Liver (tissue), 8 donors: ENCODE measurements at regions not wholly inside any gene's neighbourhood (a gene's known extent, or its start where the extent isn't known, plus 50 kb on each side); places are given as distances from the start of the nearest gene placed in this dataset.
"Not testable (repeated sequence)": the region's sequence is repeated elsewhere in the genome, so short reads cannot be mapped to it uniquely, and the experiment has no call there.

Source experiments
- DNase-seq: peaks from one replicate; pipeline ENCODE4 v3.0.0-alpha.2; 2017; ENCODE audit warnings: low spot score
- H3K27ac ChIP-seq, 2 donors: one replicate each; pipeline ENCODE4 v1.7.0; 2013; ENCODE audit warnings: inconsistent platforms in 2 of 2, low read length in 2 of 2, control low read depth in 1 of 2, low read depth in 1 of 2, mild to moderate bottlenecking in 1 of 2
- H3K27me3 ChIP-seq, 4 donors: one replicate each; pipeline versions ENCODE4 v1.6.1 to v1.7.0; 2013; ENCODE audit warnings: low read length in 3 of 4, inconsistent platforms in 1 of 4, mild to moderate bottlenecking in 1 of 4, moderate library complexity in 1 of 4; ENCODE audit not compliant: control insufficient read depth in 4 of 4, insufficient read depth in 4 of 4
- H3K36me3 ChIP-seq, 4 donors: one replicate each; pipeline versions ENCODE4 v1.6.1 to v1.7.0; 2013; ENCODE audit warnings: low read length in 3 of 4, mild to moderate bottlenecking in 3 of 4, low read depth in 1 of 4, moderate library complexity in 1 of 4; ENCODE audit not compliant: control insufficient read depth in 4 of 4, insufficient read depth in 3 of 4
- H3K4me1 ChIP-seq, 4 donors: one replicate each; pipeline versions ENCODE4 v1.6.1 to v1.7.0; 2013; ENCODE audit warnings: low read length in 3 of 4, mild to moderate bottlenecking in 3 of 4, moderate library complexity in 1 of 4; ENCODE audit not compliant: control insufficient read depth in 4 of 4, insufficient read depth in 4 of 4
- H3K4me3 ChIP-seq, 3 donors: one replicate each; pipeline versions ENCODE4 v1.6.1 to v1.7.0; 2013; ENCODE audit warnings: low read length in 3 of 3, control low read depth in 1 of 3, low read depth in 1 of 3, mild to moderate bottlenecking in 1 of 3
- H3K9ac ChIP-seq, 2 donors: one replicate each; pipeline ENCODE4 v1.7.0; 2013; ENCODE audit warnings: low read length in 2 of 2, mild to moderate bottlenecking in 2 of 2, moderate library complexity in 2 of 2, control low read depth in 1 of 2, low read depth in 1 of 2
- H3K9me3 ChIP-seq, 4 donors: one replicate each; pipeline versions ENCODE4 v1.6.1 to v1.7.0; 2013; ENCODE audit warnings: low read length in 3 of 4; ENCODE audit not compliant: control insufficient read depth in 4 of 4
- ATF3 ChIP-seq: IDR thresholded peaks from 2 replicates; pipeline ENCODE4 v1.6.1; 2016; ENCODE audit warnings: antibody characterized with exemption
- EGR1 ChIP-seq, 2 donors: IDR thresholded peaks; 2 replicates each; pipeline ENCODE4 v1.6.1; 2016 to 2018; ENCODE audit warnings: antibody characterized with exemption in 2 of 2, low read depth in 2 of 2
- FOXA1 ChIP-seq: IDR thresholded peaks from 2 replicates; pipeline ENCODE4 v1.6.1; 2016; ENCODE audit warnings: antibody characterized with exemption
- FOXA2 ChIP-seq: IDR thresholded peaks from 2 replicates; pipeline ENCODE4 v1.6.1; 2016; ENCODE audit warnings: antibody characterized with exemption
- GABPA ChIP-seq, 2 donors: IDR thresholded peaks in 1 of 2; conservative IDR thresholded peaks in 1 of 2; 2 replicates each; pipeline ENCODE4 v1.6.1; 2016; ENCODE audit warnings: antibody characterized with exemption in 2 of 2, mild to moderate bottlenecking in 1 of 2, moderate library complexity in 1 of 2
- HNF4A ChIP-seq, 2 donors: conservative IDR thresholded peaks; 2 replicates each; pipeline ENCODE4 v1.6.1; 2016; ENCODE audit warnings: antibody characterized with exemption in 2 of 2, mild to moderate bottlenecking in 2 of 2
- HNF4G ChIP-seq: IDR thresholded peaks from 2 replicates; pipeline ENCODE4 v1.6.1; 2016; ENCODE audit warnings: antibody characterized with exemption
- JUND ChIP-seq, 2 donors: IDR thresholded peaks; 2 replicates each; pipeline ENCODE4 v1.6.1; 2016; ENCODE audit warnings: antibody characterized with exemption in 2 of 2
- MAX ChIP-seq: IDR thresholded peaks from 2 replicates; pipeline ENCODE4 v1.6.1; 2016; ENCODE audit warnings: antibody characterized with exemption
- NR2F2 ChIP-seq: IDR thresholded peaks from 2 replicates; pipeline ENCODE4 v1.6.1; 2016; ENCODE audit warnings: antibody characterized with exemption
- RAD21 ChIP-seq, 2 donors: IDR thresholded peaks; 2 replicates each; pipeline ENCODE4 v1.6.1; 2016; ENCODE audit warnings: antibody characterized with exemption in 2 of 2, mild to moderate bottlenecking in 2 of 2
- REST ChIP-seq: IDR thresholded peaks from 2 replicates; pipeline ENCODE4 v1.6.1; 2016; ENCODE audit warnings: antibody characterized with exemption, mild to moderate bottlenecking
- RXRA ChIP-seq, 2 donors: IDR thresholded peaks; 2 replicates each; pipeline ENCODE4 v1.6.1; 2017 to 2018; ENCODE audit warnings: antibody characterized with exemption in 2 of 2, mild to moderate bottlenecking in 1 of 2
- SP1 ChIP-seq: IDR thresholded peaks from 2 replicates; pipeline ENCODE4 v1.6.1; 2018; ENCODE audit warnings: antibody characterized with exemption, mild to moderate bottlenecking
- TAF1 ChIP-seq: conservative IDR thresholded peaks from 2 replicates; pipeline ENCODE4 v1.6.1; 2016; ENCODE audit warnings: antibody characterized with exemption, mild to moderate bottlenecking
- YY1 ChIP-seq: IDR thresholded peaks from 2 replicates; pipeline ENCODE4 v1.6.1; 2016; ENCODE audit warnings: antibody characterized with exemption, mild to moderate bottlenecking
- WGBS: extraction: QIAGEN DNeasy Blood & Tissue Kit; methylation state at CpG from one replicate; pipeline ENCODE4 v1.1.7; 2013; 5-methylcytosine and 5-hydroxymethylcytosine counted together
- TF ChIP-seq, protein P1 (sequence below): fragments of 150-350 bp; IDR thresholded peaks from 2 replicates; pipeline ENCODE4 v1.5.1; 2017; ENCODE audit warnings: improper control_type of control experiment, low read depth, low read length; ENCODE audit not compliant: missing input control
- TF ChIP-seq, protein P2 (sequence below): IDR thresholded peaks from 2 replicates; pipeline ENCODE4 v1.6.1; 2016; ENCODE audit warnings: antibody characterized with exemption
- donor health status: healthy.
- donor health status: healthy.
- donor health status: healthy.
- donor health status: healthy.
- donor health status: healthy.

- TF ChIP-seq, protein P1, sequence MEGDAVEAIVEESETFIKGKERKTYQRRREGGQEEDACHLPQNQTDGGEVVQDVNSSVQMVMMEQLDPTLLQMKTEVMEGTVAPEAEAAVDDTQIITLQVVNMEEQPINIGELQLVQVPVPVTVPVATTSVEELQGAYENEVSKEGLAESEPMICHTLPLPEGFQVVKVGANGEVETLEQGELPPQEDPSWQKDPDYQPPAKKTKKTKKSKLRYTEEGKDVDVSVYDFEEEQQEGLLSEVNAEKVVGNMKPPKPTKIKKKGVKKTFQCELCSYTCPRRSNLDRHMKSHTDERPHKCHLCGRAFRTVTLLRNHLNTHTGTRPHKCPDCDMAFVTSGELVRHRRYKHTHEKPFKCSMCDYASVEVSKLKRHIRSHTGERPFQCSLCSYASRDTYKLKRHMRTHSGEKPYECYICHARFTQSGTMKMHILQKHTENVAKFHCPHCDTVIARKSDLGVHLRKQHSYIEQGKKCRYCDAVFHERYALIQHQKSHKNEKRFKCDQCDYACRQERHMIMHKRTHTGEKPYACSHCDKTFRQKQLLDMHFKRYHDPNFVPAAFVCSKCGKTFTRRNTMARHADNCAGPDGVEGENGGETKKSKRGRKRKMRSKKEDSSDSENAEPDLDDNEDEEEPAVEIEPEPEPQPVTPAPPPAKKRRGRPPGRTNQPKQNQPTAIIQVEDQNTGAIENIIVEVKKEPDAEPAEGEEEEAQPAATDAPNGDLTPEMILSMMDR, result no peak
- no peak for TF ChIP-seq FOXA2
- TF ChIP-seq NR2F2, result no peak
- TF ChIP-seq JUND (IDR thresholded peaks at IDR 0.05), result no peak
These were observed 424.0 kb downstream of the RMST start (continued) for GRCh38 chr12:97886511-97887176.

- H3K36me3 ChIP-seq, H3K27ac ChIP-seq, H3K4me1 ChIP-seq, H3K27me3 ChIP-seq, H3K4me3 ChIP-seq, H3K9ac ChIP-seq, DNase-seq, H3K9me3 ChIP-seq: not testable (repeated sequence)
- WGBS, result 28% methylated on average over 6 of the region's 6 CpGs
These were observed 435.3 kb downstream of the RMST start for GRCh38 chr12:97897881-97898280.

GRCh38 chr12:97899529-97899928 lies 436.9 kb downstream of the RMST start:
- no peaks in the 10 kb centered on the region for H3K4me1 ChIP-seq
- TF ChIP-seq FOXA1 (no peak), HNF4A (conservative IDR thresholded peaks at IDR 0.05) (no peak), NR2F2 (no peak), FOXA2 (no peak), ATF3 (no peak), EGR1 (IDR thresholded peaks at IDR 0.05; ENCODE audit: low read depth in 2 of 2) (no peak), REST (no peak), TAF1 (no peak), HNF4G (no peak), SP1 (no peak), GABPA (IDR thresholded peaks at IDR 0.05 in 1 of 2, conservative IDR thresholded peaks at IDR 0.05 in 1 of 2) (no peak), RAD21 (IDR thresholded peaks at IDR 0.05) (no peak), MAX (no peak), YY1 (no peak), JUND (IDR thresholded peaks at IDR 0.05) (no peak), RXRA (IDR thresholded peaks at IDR 0.05) (no peak)
- TF ChIP-seq, protein P2, sequence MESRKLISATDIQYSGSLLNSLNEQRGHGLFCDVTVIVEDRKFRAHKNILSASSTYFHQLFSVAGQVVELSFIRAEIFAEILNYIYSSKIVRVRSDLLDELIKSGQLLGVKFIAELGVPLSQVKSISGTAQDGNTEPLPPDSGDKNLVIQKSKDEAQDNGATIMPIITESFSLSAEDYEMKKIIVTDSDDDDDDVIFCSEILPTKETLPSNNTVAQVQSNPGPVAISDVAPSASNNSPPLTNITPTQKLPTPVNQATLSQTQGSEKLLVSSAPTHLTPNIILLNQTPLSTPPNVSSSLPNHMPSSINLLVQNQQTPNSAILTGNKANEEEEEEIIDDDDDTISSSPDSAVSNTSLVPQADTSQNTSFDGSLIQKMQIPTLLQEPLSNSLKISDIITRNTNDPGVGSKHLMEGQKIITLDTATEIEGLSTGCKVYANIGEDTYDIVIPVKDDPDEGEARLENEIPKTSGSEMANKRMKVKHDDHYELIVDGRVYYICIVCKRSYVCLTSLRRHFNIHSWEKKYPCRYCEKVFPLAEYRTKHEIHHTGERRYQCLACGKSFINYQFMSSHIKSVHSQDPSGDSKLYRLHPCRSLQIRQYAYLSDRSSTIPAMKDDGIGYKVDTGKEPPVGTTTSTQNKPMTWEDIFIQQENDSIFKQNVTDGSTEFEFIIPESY, result no peak
- TF ChIP-seq, protein P1, result no peak
- H3K27ac ChIP-seq, result no peak overlapping the region
- H3K36me3 ChIP-seq, result no peaks in the 10 kb centered on the region
- H3K27me3 ChIP-seq, result no peaks in the 10 kb centered on the region
- no peaks in the 10 kb centered on the region for H3K9me3 ChIP-seq
- H3K9ac ChIP-seq, result no peak overlapping the region
- no peak for DNase-seq
- H3K4me3 ChIP-seq, result no peak overlapping the region
